HepG2 (cell line): ENCODE measurements at regions not wholly inside any gene's neighbourhood (a gene's known extent, or its start where the extent isn't known, plus 50 kb on each side); places are given as distances from the start of the nearest gene placed in this dataset.

Experiments used
- ATAC-seq: fragments of 200-7000 bp; cut with Tn5 transposase; 3 replicates; pipeline ENCODE4 v1.9.1; 2020; ENCODE audit warnings: mild to moderate bottlenecking, moderate library complexity
- BruUV-seq: library from RNA; stranded (reverse); fragments of 400-500 nt; replicated peaks from 2 replicates; lab custom pipeline; 2021; lab: Mats Ljungman, UMichigan
- CTCF ChIA-PET: fragments of 300-600 bp; formaldehyde crosslinking; extraction: SDS; loops from one replicate; lab custom pipeline; 2021; ENCODE audit warnings: low total read pairs, inconsistent platforms, low intra/inter-chr PET ratio; lab: Yijun Ruan, JAX
- POLR2A ChIA-PET: fragments of 350-600 bp; sonication (Branson Sonifier 250); formaldehyde crosslinking; loops from one replicate; lab custom pipeline; 2020; ENCODE audit warnings: antibody characterized with exemption, inconsistent platforms; lab: Yijun Ruan, JAX
- DNase-seq: peaks from one replicate; pipeline ENCODE4 v3.0.0-alpha.2; 2015; ENCODE audit warnings: low spot score
- FAIRE-seq: peaks from 3 replicates; lab custom pipeline; 2011; peaks lifted over from hg19 to GRCh38; lab: Jason Lieb, UNC
- H2AFZ ChIP-seq: one replicate; pipeline ENCODE4 v1.6.1; 2011; ENCODE audit warnings: low read length, inconsistent platforms
- H3K27ac ChIP-seq: fragments of 300-600 bp; 3 replicates; pipeline ENCODE4 v1.8.0; 2011; ENCODE audit warnings: mixed run types, mild to moderate bottlenecking, mixed read lengths, low read length, inconsistent platforms; ENCODE audit not compliant: insufficient read depth; ENCODE audit errors: extremely low read length
- H3K27me3 ChIP-seq, 2 experiments: fragments of 200-600 bp in 1 of 2; 2 replicates in 1 of 2; 3 replicates in 1 of 2; pipeline versions ENCODE4 v1.6.0 to v1.8.0; 2011; ENCODE audit warnings: low read length in 2 of 2, mild to moderate bottlenecking in 2 of 2, moderate library complexity in 2 of 2, inconsistent platforms in 1 of 2; ENCODE audit not compliant: insufficient read depth in 2 of 2, control insufficient read depth in 1 of 2
- H3K36me3 ChIP-seq, 2 experiments: fragments of 200-600 bp in 1 of 2; replicated peaks in 1 of 2; 2 replicates in 1 of 2; 3 replicates in 1 of 2; pipeline versions ENCODE4 v1.5.1 to v1.8.0; 2011; ENCODE audit warnings: low read length in 2 of 2, inconsistent platforms in 1 of 2; ENCODE audit not compliant: insufficient read depth in 2 of 2, control insufficient read depth in 1 of 2
- H3K4me1 ChIP-seq: 2 replicates; pipeline ENCODE4 v1.5.1; 2012; ENCODE audit warnings: low read length, inconsistent platforms; ENCODE audit not compliant: insufficient read depth
- H3K4me2 ChIP-seq: 2 replicates; pipeline ENCODE4 v1.6.0; 2011; ENCODE audit warnings: low read depth, low read length, inconsistent platforms
- H3K4me3 ChIP-seq, 3 experiments: fragments of 200-600 bp in 1 of 3; sonication (generic), shearing (Covaris generic) in 1 of 3; replicated peaks in 1 of 3; 2 replicates each; pipeline ENCODE4 v1.5.1; 2011 to 2016; ENCODE audit warnings: low read length in 3 of 3, inconsistent platforms in 2 of 3, low read depth in 2 of 3, mild to moderate bottlenecking in 2 of 3, control low read depth in 1 of 3, mixed read lengths in 1 of 3; ENCODE audit not compliant: insufficient read depth in 1 of 3
- H3K79me2 ChIP-seq: one replicate; pipeline ENCODE4 v1.6.1; 2011; ENCODE audit warnings: low read length, inconsistent platforms; ENCODE audit not compliant: insufficient read depth
- H3K9ac ChIP-seq: 2 replicates; pipeline ENCODE4 v1.6.0; 2011; ENCODE audit warnings: mild to moderate bottlenecking, low read depth, low read length, inconsistent platforms; ENCODE audit not compliant: insufficient read depth
- H3K9me3 ChIP-seq: 2 replicates; pipeline ENCODE4 v1.5.1; 2012; ENCODE audit warnings: mild to moderate bottlenecking, low read length
- H4K20me1 ChIP-seq: 2 replicates; pipeline ENCODE4 v1.6.0; 2011; ENCODE audit warnings: inconsistent platforms, mild to moderate bottlenecking, low read length, moderate library complexity; ENCODE audit not compliant: insufficient read depth
- KDM5A ChIP-seq: fragments of 200-600 bp; sonication (generic); IDR thresholded peaks from 2 replicates; pipeline ENCODE4 v1.7.0; 2018; ENCODE audit warnings: antibody characterized with exemption, mild to moderate bottlenecking, low read length, borderline replicate concordance
- PRDM15 ChIP-seq: sonication (generic); formaldehyde crosslinking; IDR thresholded peaks from 2 replicates; pipeline ENCODE4 v1.4.0; 2020; ENCODE audit warnings: missing genetic modification reagents
- TCF12 ChIP-seq, 2 experiments: fragments of 450-650 bp in 1 of 2; sonication (generic) in 1 of 2; formaldehyde crosslinking in 1 of 2; IDR thresholded peaks; 2 replicates each; pipeline versions ENCODE4 v1.6.1 to v1.8.0; 2017 to 2022; ENCODE audit warnings: antibody characterized with exemption in 1 of 2, mild to moderate bottlenecking in 1 of 2, missing genetic modification reagents in 1 of 2, moderate library complexity in 1 of 2
- ZNF800 ChIP-seq: sonication (generic); formaldehyde crosslinking; IDR thresholded peaks from 2 replicates; pipeline ENCODE4 v1.4.0; 2020; ENCODE audit warnings: missing genetic modification reagents
- WGBS: methylation state at CpG from one replicate; pipeline ENCODE4 v1.1.6; 2017; ENCODE audit warnings: low lambda C conversion rate; 5-methylcytosine and 5-hydroxymethylcytosine counted together
- in situ Hi-C: cut with HindIII; loops from 2 replicates; pipeline ENCODE4 v1.10.0; 2017; ENCODE audit warnings: low pct_unique_long_range_greater_than_20kb; ENCODE audit not compliant: extremely low pct_ligation_motif_present
- intact Hi-C: fragments of 100-400 bp; cut with micrococcal nuclease; formaldehyde crosslinking; loops from one replicate; pipeline ENCODE4 v1.10.0; 2022; ENCODE audit not compliant: unreplicated experiment

- TF ChIP-seq TCF12 (IDR thresholded peaks at IDR 0.05) (no peak), TCF12 (CRISPR knock-in tag; IDR thresholded peaks at IDR 0.05) (no peak), ZNF800 (no peak)
Measured at GRCh38 chr12:16118586-16118985, 158.9 kb downstream of the SLC15A5 start (continued).

GRCh38 chr12:16112612-16113560, 164.6 kb downstream of the SLC15A5 start:
- Histone ChIP-seq H3K27me3 (no peaks in the 10 kb centered on the region; a peak in 1 of 5 replicates), H3K4me2 (no peak overlapping the region), H3K9ac (no peak overlapping the region), H2AFZ (no peak overlapping the region), H3K27ac (no peak overlapping the region), H3K4me1 (no peaks in the 10 kb centered on the region), H3K36me3 (no peaks in the 10 kb centered on the region), H3K9me3 (no peaks in the 10 kb centered on the region), H3K79me2 (no peaks in the 10 kb centered on the region), H3K4me3 (no peak overlapping the region), H4K20me1 (no peaks in the 10 kb centered on the region)
- in situ Hi-C loops: no loop called here
- TF ChIP-seq KDM5A (no peak), PRDM15 (peak; percentile 74; the same call in 1 of the 2 replicates)
- intact Hi-C loops: no loop called here
- no peak for FAIRE-seq
- CTCF ChIA-PET: no interaction called here
- POLR2A ChIA-PET: no interaction called here
- no peak for DNase-seq
- BruUV-seq: no TSS peak
- 25% methylated on average over 6 of the region's 11 CpGs for WGBS
- ATAC-seq: no peak
